MCF 10A (cell line): ENCODE measurements at regions not wholly inside any gene's neighbourhood (a gene's known extent, or its start where the extent isn't known, plus 50 kb on each side); places are given as distances from the start of the nearest gene placed in this dataset.

ENCODE experiments used
- BruUV-seq: library from RNA; stranded (reverse); fragments of 400-500 nt; replicated peaks from 2 replicates; lab custom pipeline; 2021; lab: Mats Ljungman, UMichigan
- CTCF ChIA-PET: fragments of 300-600 bp; sonication (Branson Sonifier 250); formaldehyde crosslinking; extraction: SDS; loops from one replicate; lab custom pipeline; 2021; ENCODE audit warnings: antibody characterized with exemption, inconsistent platforms; lab: Yijun Ruan, JAX
- POLR2A ChIA-PET: fragments of 300-600, 350-650 bp; sonication (Branson Sonifier 250); formaldehyde crosslinking; extraction: SDS; loops from one replicate; lab custom pipeline; 2020; ENCODE audit warnings: antibody characterized with exemption, inconsistent platforms; lab: Yijun Ruan, JAX
- DNase-seq: peaks from one replicate; pipeline ENCODE4 v3.0.0-alpha.2; 2018; ENCODE audit not compliant: unreplicated experiment
- H3K27ac Mint-ChIP-seq: one replicate; pipeline ENCODE4 v1.8.0; 2022; ENCODE audit warnings: mild to moderate bottlenecking, low read depth, mixed read lengths; ENCODE audit not compliant: unreplicated experiment
- H3K27me3 Mint-ChIP-seq: one replicate; pipeline ENCODE4 v1.8.0; 2022; ENCODE audit warnings: mixed read lengths; ENCODE audit not compliant: insufficient read depth, unreplicated experiment
- H3K36me3 Mint-ChIP-seq: one replicate; pipeline ENCODE4 v1.8.0; 2022; ENCODE audit warnings: mild to moderate bottlenecking, moderate library complexity, mixed read lengths; ENCODE audit not compliant: insufficient read depth, unreplicated experiment
- H3K4me1 Mint-ChIP-seq: one replicate; pipeline ENCODE4 v1.8.0; 2022; ENCODE audit warnings: mixed read lengths; ENCODE audit not compliant: insufficient read depth, unreplicated experiment
- H3K4me3 Mint-ChIP-seq: one replicate; pipeline ENCODE4 v1.8.0; 2022; ENCODE audit warnings: mild to moderate bottlenecking, moderate library complexity, mixed read lengths; ENCODE audit not compliant: unreplicated experiment
- H3K9me3 Mint-ChIP-seq: one replicate; pipeline ENCODE4 v1.8.0; 2022; ENCODE audit warnings: mixed read lengths; ENCODE audit not compliant: unreplicated experiment
- CTCF ChIP-seq: fragments of 200-600 bp; IDR thresholded peaks from one replicate; pipeline ENCODE4 v1.8.0; 2022; ENCODE audit warnings: antibody characterized with exemption, mild to moderate bottlenecking; ENCODE audit not compliant: unreplicated experiment
- intact Hi-C: fragments of 100-400 bp; cut with micrococcal nuclease; formaldehyde crosslinking; loops from 2 replicates; pipeline ENCODE4 v1.14.1; 2022

GRCh38 chr5:171633776-171634470 is 151.7 kb upstream of the SMIM23 start:
- Mint-ChIP-seq H3K9me3 (no peaks in the 10 kb centered on the region), H3K36me3 (peaks cover 6% of the 10 kb centered on the region), H3K27me3 (no peaks in the 10 kb centered on the region), H3K4me3 (no peak overlapping the region), H3K4me1 (peaks cover 7% of the 10 kb centered on the region), H3K27ac (no peak overlapping the region)
- TF ChIP-seq CTCF = no peak
- ChIA-PET POLR2A (no interaction called here), CTCF (interaction anchor here (0.8 kb wide), 1 partner anchor 9 kb away, joined by 3 read pairs; no protein-coding TSS in a partner anchor)
- BruUV-seq = no TSS peak
- intact Hi-C loops = no loop called here
- no peak for DNase-seq

GRCh38 chr5:171634511-171634910 is 151.1 kb upstream of the SMIM23 start:
- Mint-ChIP-seq H3K4me3 (no peak overlapping the region), H3K36me3 (peaks cover 6% of the 10 kb centered on the region), H3K4me1 (peaks cover 1% of the 10 kb centered on the region), H3K27ac (no peak overlapping the region), H3K27me3 (no peaks in the 10 kb centered on the region), H3K9me3 (no peaks in the 10 kb centered on the region)
- DNase-seq = no peak
- no TSS peak for BruUV-seq
- no peak for TF ChIP-seq CTCF
- intact Hi-C loops = no loop called here
- CTCF ChIA-PET = interaction anchor here (0.8 kb wide), 1 partner anchor 9 kb away, joined by 3 read pairs; no protein-coding TSS in a partner anchor
- POLR2A ChIA-PET = no interaction called here

- DNase-seq = no peak
- Mint-ChIP-seq H3K4me1 (no peaks in the 10 kb centered on the region), H3K27me3 (no peaks in the 10 kb centered on the region), H3K27ac (no peak overlapping the region), H3K9me3 (no peaks in the 10 kb centered on the region), H3K36me3 (peaks cover 6% of the 10 kb centered on the region), H3K4me3 (no peak overlapping the region)
- POLR2A ChIA-PET = interaction anchor here (0.9 kb wide), 1 partner anchor 9 kb away, joined by 3 read pairs; no protein-coding TSS in a partner anchor
- CTCF ChIA-PET = interaction anchor here (0.6 to 0.8 kb wide), 2 partner anchors 10 to 134 kb away, joined by 3 read pairs; no protein-coding TSS in a partner anchor
- BruUV-seq = no TSS peak
- intact Hi-C loops = no loop called here
- TF ChIP-seq CTCF = no peak
Observed at GRCh38 chr5:171635028-171635427, 150.6 kb upstream of the SMIM23 start.

- no TSS peak for BruUV-seq
- intact Hi-C loops = no loop called here
- H3K9me3 Mint-ChIP-seq = no peaks in the 10 kb centered on the region
- H3K27me3 Mint-ChIP-seq = no peaks in the 10 kb centered on the region
- no peaks in the 10 kb centered on the region for H3K4me1 Mint-ChIP-seq
- no peak overlapping the region for H3K27ac Mint-ChIP-seq
- DNase-seq = no peak
- TF ChIP-seq CTCF = no peak
- ChIA-PET CTCF (interaction anchor here (0.6 kb wide), 1 partner anchor 134 kb away, joined by 3 read pairs; no protein-coding TSS in a partner anchor), POLR2A (interaction anchor here (0.9 kb wide), 1 partner anchor 10 kb away, joined by 3 read pairs; no protein-coding TSS in a partner anchor)
- H3K36me3 Mint-ChIP-seq = peaks cover 6% of the 10 kb centered on the region
- H3K4me3 Mint-ChIP-seq = no peak overlapping the region
Observed at GRCh38 chr5:171635561-171636245, 149.9 kb upstream of the SMIM23 start.
